Muscle of back (tissue), 3 donors: ENCODE measurements at regions not wholly inside any gene's neighbourhood (a gene's known extent, or its start where the extent isn't known, plus 50 kb on each side); places are given as distances from the start of the nearest gene placed in this dataset.
"Not testable (repeated sequence)": the region's sequence is repeated elsewhere in the genome, so short reads cannot be mapped to it uniquely, and the experiment has no call there.

Source experiments
- DNase-seq, 3 donors: peaks; one replicate each; pipeline versions ENCODE4 v3.0.0 to v3.0.0-alpha.2; 2013

GRCh38 chr9:79431019-79431679 lies 140.6 kb upstream of the TLE4 start:
- DNase-seq = peak in 1 of 3 donors; percentile 7

- no peak for DNase-seq
Measured at GRCh38 chr9:79432485-79432884, 139.3 kb upstream of the TLE4 start.

- DNase-seq = peak in 2 of 3 donors; percentile 40 to 73
Measured at GRCh38 chr9:79433703-79434102, 138.1 kb upstream of the TLE4 start.

- not testable (repeated sequence) for DNase-seq
Measured at GRCh38 chr9:79439221-79439620, 132.5 kb upstream of the TLE4 start.

- DNase-seq = no peak
Measured at GRCh38 chr9:79446523-79447307, 125.0 kb upstream of the TLE4 start.

- DNase-seq = no peak
Measured at GRCh38 chr9:79447308-79447605, 124.5 kb upstream of the TLE4 start.

GRCh38 chr9:79447762-79448161 lies 124.0 kb upstream of the TLE4 start:
- peak in 1 of 3 donors; percentile 11 for DNase-seq

GRCh38 chr9:79452265-79452664 lies 119.5 kb upstream of the TLE4 start:
- no peak for DNase-seq

- peak in 1 of 3 donors; percentile 16 for DNase-seq
Measured at GRCh38 chr9:79461712-79462111, 110.1 kb upstream of the TLE4 start.

- no peak for DNase-seq
Measured at GRCh38 chr9:79465156-79465555, 106.6 kb upstream of the TLE4 start.

- DNase-seq = no peak
Measured at GRCh38 chr9:79469164-79469563, 102.6 kb upstream of the TLE4 start.

- DNase-seq = no peak
Measured at GRCh38 chr9:79470954-79471353, 100.8 kb upstream of the TLE4 start.

- peak in 2 of 3 donors; percentile 53 to 73 for DNase-seq
Measured at GRCh38 chr9:79471580-79472543, 99.9 kb upstream of the TLE4 start.

- DNase-seq = no peak
Measured at GRCh38 chr9:79473704-79474103, 98.1 kb upstream of the TLE4 start.

GRCh38 chr9:79477241-79477840 lies 94.4 kb upstream of the TLE4 start:
- DNase-seq = no peak

GRCh38 chr9:79477955-79478771 lies 93.6 kb upstream of the TLE4 start:
- DNase-seq = no peak

GRCh38 chr9:79480639-79481038 lies 91.1 kb upstream of the TLE4 start:
- DNase-seq = no peak

- DNase-seq = no peak
Measured at GRCh38 chr9:79481846-79482477, 89.8 kb upstream of the TLE4 start.

- DNase-seq = no peak
Measured at GRCh38 chr9:79485258-79485657, 86.5 kb upstream of the TLE4 start.

GRCh38 chr9:79489261-79490000 lies 82.3 kb upstream of the TLE4 start:
- DNase-seq = peak in 1 of 3 donors; percentile 17
